K562 (cell line): ENCODE measurements at regions not wholly inside any gene's neighbourhood (a gene's known extent, or its start where the extent isn't known, plus 50 kb on each side); places are given as distances from the start of the nearest gene placed in this dataset.

Experiments
- ATAC-seq: fragments of 200-7000 bp; cut with Tn5 transposase; 3 replicates; pipeline ENCODE4 v1.9.1; 2020; ENCODE audit warnings: moderate library complexity
- BruUV-seq: library from RNA; stranded (reverse); fragments of 400-500 nt; replicated peaks from 2 replicates; lab custom pipeline; 2021; lab: Mats Ljungman, UMichigan
- CTCF ChIA-PET: fragments of 300-600 bp; formaldehyde crosslinking; extraction: SDS; loops from one replicate; lab custom pipeline; 2021; ENCODE audit warnings: low intra/inter-chr PET ratio; lab: Yijun Ruan, JAX
- POLR2A ChIA-PET: fragments of 300-600, 350-650 bp; sonication (Branson Sonifier 250); formaldehyde crosslinking; extraction: SDS; loops from one replicate; lab custom pipeline; 2021; ENCODE audit warnings: antibody characterized with exemption, inconsistent platforms; lab: Yijun Ruan, JAX
- DNase-seq, 4 experiments: peaks; one replicate each; pipeline versions ENCODE4 v3.0.0 to v3.0.0-alpha.2; 2011 to 2018; ENCODE audit warnings: low spot score in 3 of 4, mixed read lengths in 3 of 4; ENCODE audit errors: extremely low read depth in 1 of 4
- FAIRE-seq: peaks from 2 replicates; lab custom pipeline; 2011; peaks lifted over from hg19 to GRCh38; lab: Jason Lieb, UNC
- H2AFZ ChIP-seq: 2 replicates; pipeline ENCODE4 v1.6.0; 2011; ENCODE audit warnings: low read depth, low read length, control low read depth, inconsistent platforms
- H3K27ac ChIP-seq: fragments of 200-600 bp; 3 replicates; pipeline ENCODE4 v1.8.0; 2011; ENCODE audit warnings: low read depth, mild to moderate bottlenecking, control low read depth, inconsistent platforms, low read length, moderate library complexity, mixed read lengths; ENCODE audit errors: extremely low read depth
- H3K27me3 ChIP-seq, 2 experiments: fragments of 300-600 bp in 1 of 2; 2 replicates in 1 of 2; 3 replicates in 1 of 2; pipeline versions ENCODE4 v1.6.0 to v1.8.0; 2011; ENCODE audit warnings: inconsistent platforms in 2 of 2, low read length in 2 of 2, mild to moderate bottlenecking in 1 of 2, mixed read lengths in 1 of 2, moderate library complexity in 1 of 2; ENCODE audit not compliant: control insufficient read depth in 2 of 2, insufficient read depth in 2 of 2
- H3K36me3 ChIP-seq: fragments of 300-600 bp; 3 replicates; pipeline ENCODE4 v1.8.0; 2011; ENCODE audit warnings: mild to moderate bottlenecking, low read length, inconsistent platforms; ENCODE audit not compliant: control insufficient read depth, insufficient read depth
- H3K4me1 ChIP-seq, 2 experiments: fragments of 200-600 bp in 1 of 2; replicated peaks in 1 of 2; 2 replicates in 1 of 2; 3 replicates in 1 of 2; pipeline versions ENCODE4 v1.5.1 to v1.8.0; 2011; ENCODE audit warnings: inconsistent platforms in 2 of 2, low read length in 2 of 2, mild to moderate bottlenecking in 1 of 2, mixed read lengths in 1 of 2, moderate library complexity in 1 of 2; ENCODE audit not compliant: control insufficient read depth in 2 of 2, insufficient read depth in 2 of 2
- H3K4me2 ChIP-seq: 2 replicates; pipeline ENCODE4 v1.6.1; 2011; ENCODE audit warnings: low read length, control low read depth, inconsistent platforms, mixed read lengths; ENCODE audit not compliant: insufficient read depth
- H3K4me3 ChIP-seq: fragments of 200-600 bp; sonication (generic), shearing (Covaris generic); 2 replicates; pipeline ENCODE4 v1.5.1; 2016; ENCODE audit warnings: control low read depth, inconsistent platforms
- H3K79me2 ChIP-seq: fragments of 200-600 bp; 3 replicates; pipeline ENCODE4 v1.8.0; 2011; ENCODE audit warnings: low read length, inconsistent platforms; ENCODE audit not compliant: control insufficient read depth, insufficient read depth
- H3K9ac ChIP-seq, 2 experiments: 2 replicates each; pipeline versions ENCODE4 v1.6.0 to v1.6.1; 2011; ENCODE audit warnings: low read depth in 2 of 2, low read length in 2 of 2, control low read depth in 1 of 2, inconsistent platforms in 1 of 2, mild to moderate bottlenecking in 1 of 2, mixed read lengths in 1 of 2; ENCODE audit not compliant: insufficient read depth in 1 of 2
- H3K9me1 ChIP-seq: one replicate; pipeline ENCODE4 v1.6.0; 2011; ENCODE audit warnings: inconsistent platforms, mild to moderate bottlenecking, low read length, moderate library complexity; ENCODE audit not compliant: control insufficient read depth, insufficient read depth
- H3K9me3 ChIP-seq: replicated peaks from 2 replicates; pipeline ENCODE4 v1.5.1; 2011; ENCODE audit warnings: low read depth, low read length, inconsistent platforms; ENCODE audit not compliant: control insufficient read depth, insufficient read depth
- H4K20me1 ChIP-seq: replicated peaks from 2 replicates; pipeline ENCODE4 v1.6.1; 2011; ENCODE audit warnings: low read length, inconsistent platforms, mixed read lengths; ENCODE audit not compliant: control insufficient read depth, insufficient read depth
- CEBPB ChIP-seq: fragments of 450-650 bp; IDR thresholded peaks from 2 replicates; pipeline ENCODE4 v1.6.1; 2016; ENCODE audit warnings: missing genetic modification characterization, missing compliant biosample characterization
- COPS2 ChIP-seq: fragments of 450-650 bp; conservative IDR thresholded peaks from 2 replicates; pipeline ENCODE4 v1.6.1; 2016; ENCODE audit warnings: mild to moderate bottlenecking, moderate library complexity
- CSDE1 ChIP-seq, 2 experiments: fragments of 450-650 bp; IDR thresholded peaks; 2 replicates each; pipeline ENCODE4 v1.6.1; 2016; ENCODE audit warnings: mild to moderate bottlenecking in 1 of 2
- ETV5 ChIP-seq: sonication (generic); formaldehyde crosslinking; IDR thresholded peaks from 2 replicates; pipeline ENCODE4 v1.4.0; 2020; ENCODE audit warnings: low read depth, mild to moderate bottlenecking, missing genetic modification reagents
- KLF16 ChIP-seq: IDR thresholded peaks from 2 replicates; pipeline ENCODE4 v1.6.1; 2016; ENCODE audit warnings: antibody characterized with exemption
- NFYB ChIP-seq: IDR thresholded peaks from 2 replicates; pipeline ENCODE4 v1.6.1; 2011; ENCODE audit warnings: mild to moderate bottlenecking, moderate library complexity; ENCODE audit not compliant: insufficient read length; ENCODE audit errors: extremely low read depth
- PHF8 ChIP-seq: fragments of 200-600 bp; sonication (generic); IDR thresholded peaks from 2 replicates; pipeline ENCODE4 v1.6.1; 2012; ENCODE audit warnings: mixed run types, mild to moderate bottlenecking, inconsistent platforms, low read length, moderate library complexity, borderline replicate concordance
- SIN3B ChIP-seq: fragments of 450-650 bp; IDR thresholded peaks from 2 replicates; pipeline ENCODE4 v1.6.1; 2017; ENCODE audit warnings: low read depth, mild to moderate bottlenecking, moderate library complexity
- TAF15 ChIP-seq: fragments of 200-400 bp; formaldehyde crosslinking; IDR thresholded peaks from 2 replicates; pipeline ENCODE4 v1.6.1; 2017; ENCODE audit warnings: mild to moderate bottlenecking, low read depth, low read length, moderate library complexity
- ZC3H8 ChIP-seq: fragments of 450-650 bp; IDR thresholded peaks from 2 replicates; pipeline ENCODE4 v1.6.1; 2017
- ZNF12 ChIP-seq: sonication (generic); formaldehyde crosslinking; IDR thresholded peaks from 2 replicates; pipeline ENCODE4 v1.4.0; 2020; ENCODE audit warnings: mild to moderate bottlenecking, missing genetic modification reagents
- ZNF24 ChIP-seq: fragments of 450-650 bp; IDR thresholded peaks from 2 replicates; pipeline ENCODE4 v1.6.1; 2016
- ZNF583 ChIP-seq: fragments of 250-450 bp; sonication (Bioruptor Pico); IDR thresholded peaks from 2 replicates; pipeline ENCODE4 v1.4.0; 2020
- ZNF696 ChIP-seq: fragments of 250-450 bp; sonication (Bioruptor Pico); conservative IDR thresholded peaks from 2 replicates; pipeline ENCODE4 v1.4.0; 2020; ENCODE audit warnings: mild to moderate bottlenecking, moderate library complexity
- whole genome bisulfite sequencing: fragments of 100-300 bp; shearing (Covaris generic); methylation state at CpG from one replicate; pipeline ENCODE4 v1.1.6; 2016; ENCODE audit warnings: low coverage, mixed read lengths; ENCODE audit not compliant: insufficient coverage; ENCODE audit errors: missing lambda C conversion rate; 5-methylcytosine and 5-hydroxymethylcytosine counted together
- in situ Hi-C: fragments of 300-500 bp; cut with MboI; formaldehyde crosslinking; loops from 4 replicates; pipeline ENCODE4 v1.15.0; 2018; ENCODE audit warnings: inconsistent platforms, mixed read lengths
- intact Hi-C: fragments of 100-400 bp; cut with micrococcal nuclease; formaldehyde crosslinking; loops from 2 replicates; pipeline ENCODE4 v1.14.2; 2022
- TF ChIP-seq, protein P1 (sequence below): fragments of 250-450 bp; sonication (Bioruptor Pico); IDR thresholded peaks from 2 replicates; pipeline ENCODE4 v1.5.0; 2021; ENCODE audit warnings: mild to moderate bottlenecking, moderate library complexity
- TF ChIP-seq, protein P2 (sequence below): fragments of 250-450 bp; sonication (Bioruptor Pico); IDR thresholded peaks from 2 replicates; pipeline ENCODE4 v1.8.0; 2021; ENCODE audit warnings: moderate library complexity, mild to moderate bottlenecking, inconsistent platforms
- TF ChIP-seq, protein P3 (sequence below): sonication (generic); formaldehyde crosslinking; IDR thresholded peaks from 2 replicates; pipeline ENCODE4 v1.8.1; 2023; ENCODE audit warnings: mild to moderate bottlenecking, missing genetic modification reagents, moderate library complexity
- TF ChIP-seq, protein P4 (sequence below): fragments of 450-650 bp; formaldehyde crosslinking; conservative IDR thresholded peaks from 2 replicates; pipeline ENCODE4 v1.4.0; 2022; ENCODE audit warnings: mild to moderate bottlenecking, missing genetic modification characterization

- TF ChIP-seq, protein P1, sequence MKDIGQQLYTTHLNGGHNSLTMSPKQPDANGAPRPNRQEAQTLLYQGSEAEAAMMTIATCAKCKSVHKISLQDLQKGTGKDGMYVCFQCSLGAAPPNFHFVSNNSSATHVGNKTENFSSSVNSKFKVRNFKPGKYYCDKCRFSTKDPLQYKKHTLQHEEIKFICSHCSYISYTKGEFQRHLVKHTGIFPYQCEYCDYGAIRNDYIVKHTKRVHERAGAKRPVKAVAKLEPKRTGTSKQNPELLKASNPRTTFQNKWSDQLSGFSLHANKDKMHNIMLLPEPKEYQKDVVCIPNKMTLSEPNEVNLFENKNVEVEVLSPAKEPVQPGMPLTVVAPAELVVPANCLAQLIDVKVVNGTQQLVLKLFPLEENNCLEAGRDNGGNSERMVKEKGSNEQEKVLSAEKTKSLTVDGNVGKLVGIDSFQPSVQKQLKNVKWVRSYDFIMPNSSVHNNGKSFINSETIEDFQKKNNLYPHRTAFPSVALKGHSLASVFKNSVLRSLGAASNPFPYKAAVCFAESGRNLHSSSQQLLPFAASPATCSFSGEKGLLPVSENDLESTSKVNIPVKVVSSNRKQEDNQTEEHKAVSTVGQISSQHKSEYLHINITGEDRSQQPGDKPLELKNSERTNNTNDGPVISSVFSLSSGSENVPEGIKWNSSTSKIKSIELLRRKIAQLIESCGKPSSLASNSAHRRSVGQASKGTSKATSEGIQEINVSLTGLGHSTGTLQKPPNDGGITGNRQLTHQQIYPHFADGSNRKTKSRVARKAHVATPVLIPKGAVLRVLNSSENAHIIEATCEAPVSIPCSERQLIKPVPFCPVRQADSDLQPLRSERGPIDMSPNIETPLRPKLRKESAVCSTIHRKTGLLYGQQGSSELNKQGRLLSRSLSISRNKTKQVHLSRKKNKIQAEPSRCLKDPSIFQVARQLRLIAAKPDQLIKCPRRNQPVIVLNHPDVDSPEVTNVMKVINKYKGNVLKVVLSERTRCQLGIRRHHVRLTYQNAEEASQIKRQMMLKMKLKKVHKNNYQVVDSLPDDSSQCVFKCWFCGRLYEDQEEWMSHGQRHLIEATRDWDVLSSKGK (CRISPR knock-in tag): no peak
Measured at GRCh38 chr13:54150851-54151250, 1122.2 kb downstream of the OLFM4 start (continued).

DNA sequence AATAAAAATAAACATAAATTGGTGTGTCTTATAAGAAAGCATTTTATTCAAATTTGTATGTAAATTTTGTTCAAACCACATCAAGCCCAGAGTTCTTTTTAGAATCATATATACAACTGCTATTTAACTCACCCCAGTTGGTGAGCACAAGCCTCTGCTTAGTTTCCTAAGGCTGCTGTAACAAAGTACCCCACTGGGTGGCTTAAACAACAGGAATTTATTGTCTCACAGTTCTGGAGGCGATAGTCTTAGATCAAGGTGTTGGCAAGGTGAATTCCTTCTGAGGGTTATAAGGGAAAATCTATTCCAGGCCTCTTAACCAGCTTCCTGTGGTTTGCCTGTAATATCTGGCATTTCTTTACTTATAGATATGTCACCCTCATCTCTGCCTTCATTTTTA, 1133.5 kb downstream of the OLFM4 start:
- H3K4me2 ChIP-seq: no peak overlapping the region
- FAIRE-seq (no peak), ATAC-seq (no peak), DNase-seq (no peak)
- H2AFZ ChIP-seq: no peak overlapping the region
- CTCF ChIA-PET: no interaction called here
- no peak overlapping the region for H3K9ac ChIP-seq
- BruUV-seq: no TSS peak
- H3K27ac ChIP-seq: no peak overlapping the region
- H3K27me3 ChIP-seq: no peaks in the 10 kb centered on the region
- H3K36me3 ChIP-seq: no peaks in the 10 kb centered on the region
- no peaks in the 10 kb centered on the region for H3K4me1 ChIP-seq
- intact Hi-C loops: no loop called here
- no peaks in the 10 kb centered on the region for H3K9me1 ChIP-seq
- H4K20me1 ChIP-seq: no peaks in the 10 kb centered on the region
- in situ Hi-C loops: no loop called here
- H3K4me3 ChIP-seq: no peak overlapping the region
- TF ChIP-seq NFYB (no peak), ZNF696 (CRISPR knock-in tag) (no peak), CEBPB (tag) (no peak), ZNF24 (no peak), ZNF583 (no peak), ZC3H8 (no peak), CSDE1 (IDR thresholded peaks at IDR 0.05) (no peak), ETV5 (CRISPR knock-in tag) (no peak), KLF16 (no peak), ZNF12 (CRISPR knock-in tag) (no peak), COPS2 (no peak), SIN3B (no peak), PHF8 (no peak), TAF15 (no peak)
- TF ChIP-seq, protein P2, sequence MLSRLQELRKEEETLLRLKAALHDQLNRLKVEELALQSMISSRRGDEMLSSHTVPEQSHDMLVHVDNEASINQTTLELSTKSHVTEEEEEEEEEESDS (CRISPR knock-in tag): no peak
- TF ChIP-seq, protein P3, sequence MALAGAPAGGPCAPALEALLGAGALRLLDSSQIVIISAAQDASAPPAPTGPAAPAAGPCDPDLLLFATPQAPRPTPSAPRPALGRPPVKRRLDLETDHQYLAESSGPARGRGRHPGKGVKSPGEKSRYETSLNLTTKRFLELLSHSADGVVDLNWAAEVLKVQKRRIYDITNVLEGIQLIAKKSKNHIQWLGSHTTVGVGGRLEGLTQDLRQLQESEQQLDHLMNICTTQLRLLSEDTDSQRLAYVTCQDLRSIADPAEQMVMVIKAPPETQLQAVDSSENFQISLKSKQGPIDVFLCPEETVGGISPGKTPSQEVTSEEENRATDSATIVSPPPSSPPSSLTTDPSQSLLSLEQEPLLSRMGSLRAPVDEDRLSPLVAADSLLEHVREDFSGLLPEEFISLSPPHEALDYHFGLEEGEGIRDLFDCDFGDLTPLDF (CRISPR knock-in tag): no peak
- TF ChIP-seq, protein P4, sequence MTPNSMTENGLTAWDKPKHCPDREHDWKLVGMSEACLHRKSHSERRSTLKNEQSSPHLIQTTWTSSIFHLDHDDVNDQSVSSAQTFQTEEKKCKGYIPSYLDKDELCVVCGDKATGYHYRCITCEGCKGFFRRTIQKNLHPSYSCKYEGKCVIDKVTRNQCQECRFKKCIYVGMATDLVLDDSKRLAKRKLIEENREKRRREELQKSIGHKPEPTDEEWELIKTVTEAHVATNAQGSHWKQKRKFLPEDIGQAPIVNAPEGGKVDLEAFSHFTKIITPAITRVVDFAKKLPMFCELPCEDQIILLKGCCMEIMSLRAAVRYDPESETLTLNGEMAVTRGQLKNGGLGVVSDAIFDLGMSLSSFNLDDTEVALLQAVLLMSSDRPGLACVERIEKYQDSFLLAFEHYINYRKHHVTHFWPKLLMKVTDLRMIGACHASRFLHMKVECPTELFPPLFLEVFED: no peak
- no peaks in the 10 kb centered on the region for H3K9me3 ChIP-seq
- POLR2A ChIA-PET: no interaction called here
- WGBS: 0% methylated on average over 1 of the region's 1 CpG
- H3K79me2 ChIP-seq: no peaks in the 10 kb centered on the region
